ENCODE measurements at regions not wholly inside any gene's neighbourhood (a gene's known extent, or its start where the extent isn't known, plus 50 kb on each side); places are given as distances from the start of the nearest gene placed in this dataset.

- TF ChIP-seq, protein P1, sequence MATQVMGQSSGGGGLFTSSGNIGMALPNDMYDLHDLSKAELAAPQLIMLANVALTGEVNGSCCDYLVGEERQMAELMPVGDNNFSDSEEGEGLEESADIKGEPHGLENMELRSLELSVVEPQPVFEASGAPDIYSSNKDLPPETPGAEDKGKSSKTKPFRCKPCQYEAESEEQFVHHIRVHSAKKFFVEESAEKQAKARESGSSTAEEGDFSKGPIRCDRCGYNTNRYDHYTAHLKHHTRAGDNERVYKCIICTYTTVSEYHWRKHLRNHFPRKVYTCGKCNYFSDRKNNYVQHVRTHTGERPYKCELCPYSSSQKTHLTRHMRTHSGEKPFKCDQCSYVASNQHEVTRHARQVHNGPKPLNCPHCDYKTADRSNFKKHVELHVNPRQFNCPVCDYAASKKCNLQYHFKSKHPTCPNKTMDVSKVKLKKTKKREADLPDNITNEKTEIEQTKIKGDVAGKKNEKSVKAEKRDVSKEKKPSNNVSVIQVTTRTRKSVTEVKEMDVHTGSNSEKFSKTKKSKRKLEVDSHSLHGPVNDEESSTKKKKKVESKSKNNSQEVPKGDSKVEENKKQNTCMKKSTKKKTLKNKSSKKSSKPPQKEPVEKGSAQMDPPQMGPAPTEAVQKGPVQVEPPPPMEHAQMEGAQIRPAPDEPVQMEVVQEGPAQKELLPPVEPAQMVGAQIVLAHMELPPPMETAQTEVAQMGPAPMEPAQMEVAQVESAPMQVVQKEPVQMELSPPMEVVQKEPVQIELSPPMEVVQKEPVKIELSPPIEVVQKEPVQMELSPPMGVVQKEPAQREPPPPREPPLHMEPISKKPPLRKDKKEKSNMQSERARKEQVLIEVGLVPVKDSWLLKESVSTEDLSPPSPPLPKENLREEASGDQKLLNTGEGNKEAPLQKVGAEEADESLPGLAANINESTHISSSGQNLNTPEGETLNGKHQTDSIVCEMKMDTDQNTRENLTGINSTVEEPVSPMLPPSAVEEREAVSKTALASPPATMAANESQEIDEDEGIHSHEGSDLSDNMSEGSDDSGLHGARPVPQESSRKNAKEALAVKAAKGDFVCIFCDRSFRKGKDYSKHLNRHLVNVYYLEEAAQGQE (IDR thresholded peaks at IDR 0.05; ENCODE audit: insufficient read depth in 1 of 2, low read depth in 2 of 2, low read length in 2 of 2): no peak
- TF ChIP-seq SIN3A (IDR thresholded peaks at IDR 0.05; ENCODE audit: borderline replicate concordance, insufficient read depth, low read length) (no peak), POLR2AphosphoS5 (IDR thresholded peaks at IDR 0.05; ENCODE audit: low read depth, low read length) (no peak), FOXP2 (optimal IDR thresholded peaks at IDR 0.05; ENCODE audit: borderline replicate concordance, extremely low read depth, extremely low read length, insufficient read depth) (no peak), TAF1 (IDR thresholded peaks at IDR 0.05; ENCODE audit: borderline replicate concordance, insufficient read depth, low read length) (no peak)
These were observed 431.6 kb downstream of the PTPRU start for GRCh38 chr1:29667951-29668350.

- TF ChIP-seq FOXP2 (optimal IDR thresholded peaks at IDR 0.05; ENCODE audit: borderline replicate concordance, extremely low read depth, extremely low read length, insufficient read depth) (no peak), SIN3A (IDR thresholded peaks at IDR 0.05; ENCODE audit: borderline replicate concordance, insufficient read depth, low read length) (no peak), POLR2AphosphoS5 (IDR thresholded peaks at IDR 0.05; ENCODE audit: low read depth, low read length) (no peak), TAF1 (IDR thresholded peaks at IDR 0.05; ENCODE audit: borderline replicate concordance, insufficient read depth, low read length) (no peak)
- TF ChIP-seq, protein P1 (IDR thresholded peaks at IDR 0.05; ENCODE audit: insufficient read depth in 1 of 2, low read depth in 2 of 2, low read length in 2 of 2): no peak
These were observed 428.4 kb downstream of the PTPRU start for GRCh38 chr1:29664711-29665110.

DNA sequence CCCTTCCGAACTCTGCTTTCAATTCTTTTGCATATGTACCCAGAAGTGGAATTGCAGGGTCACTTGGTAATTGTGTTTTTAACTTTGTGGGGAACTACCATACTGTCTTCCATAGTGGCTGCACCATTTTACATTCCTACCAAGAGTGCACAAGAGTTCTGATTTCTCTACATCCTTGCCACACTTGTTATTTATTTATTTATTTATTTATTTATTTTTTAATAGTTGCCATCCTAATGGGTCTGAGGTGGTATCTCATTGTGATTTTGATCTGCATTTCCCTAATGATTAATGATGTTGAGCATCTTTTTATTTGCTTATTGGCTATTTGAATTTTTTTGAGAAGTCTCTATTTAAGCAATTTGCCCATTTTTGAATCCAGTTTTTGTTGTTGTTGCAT lies 422.4 kb downstream of the PTPRU start:
- TF ChIP-seq SIN3A (IDR thresholded peaks at IDR 0.05; ENCODE audit: borderline replicate concordance, insufficient read depth, low read length) (no peak), TAF1 (IDR thresholded peaks at IDR 0.05; ENCODE audit: borderline replicate concordance, insufficient read depth, low read length) (no peak), FOXP2 (optimal IDR thresholded peaks at IDR 0.05; ENCODE audit: borderline replicate concordance, extremely low read depth, extremely low read length, insufficient read depth) (no peak)

GRCh38 chr1:29657816-29658215 lies 421.5 kb downstream of the PTPRU start:
- TF ChIP-seq, protein P1 (IDR thresholded peaks at IDR 0.05; ENCODE audit: insufficient read depth in 1 of 2, low read depth in 2 of 2, low read length in 2 of 2): no peak
- TF ChIP-seq SIN3A (IDR thresholded peaks at IDR 0.05; ENCODE audit: borderline replicate concordance, insufficient read depth, low read length): no peak
- no peak for TF ChIP-seq POLR2AphosphoS5 (IDR thresholded peaks at IDR 0.05; ENCODE audit: low read depth, low read length)
- TF ChIP-seq FOXP2 (optimal IDR thresholded peaks at IDR 0.05; ENCODE audit: borderline replicate concordance, extremely low read depth, extremely low read length, insufficient read depth): no peak
- TF ChIP-seq TAF1 (IDR thresholded peaks at IDR 0.05; ENCODE audit: borderline replicate concordance, insufficient read depth, low read length): no peak

DNA sequence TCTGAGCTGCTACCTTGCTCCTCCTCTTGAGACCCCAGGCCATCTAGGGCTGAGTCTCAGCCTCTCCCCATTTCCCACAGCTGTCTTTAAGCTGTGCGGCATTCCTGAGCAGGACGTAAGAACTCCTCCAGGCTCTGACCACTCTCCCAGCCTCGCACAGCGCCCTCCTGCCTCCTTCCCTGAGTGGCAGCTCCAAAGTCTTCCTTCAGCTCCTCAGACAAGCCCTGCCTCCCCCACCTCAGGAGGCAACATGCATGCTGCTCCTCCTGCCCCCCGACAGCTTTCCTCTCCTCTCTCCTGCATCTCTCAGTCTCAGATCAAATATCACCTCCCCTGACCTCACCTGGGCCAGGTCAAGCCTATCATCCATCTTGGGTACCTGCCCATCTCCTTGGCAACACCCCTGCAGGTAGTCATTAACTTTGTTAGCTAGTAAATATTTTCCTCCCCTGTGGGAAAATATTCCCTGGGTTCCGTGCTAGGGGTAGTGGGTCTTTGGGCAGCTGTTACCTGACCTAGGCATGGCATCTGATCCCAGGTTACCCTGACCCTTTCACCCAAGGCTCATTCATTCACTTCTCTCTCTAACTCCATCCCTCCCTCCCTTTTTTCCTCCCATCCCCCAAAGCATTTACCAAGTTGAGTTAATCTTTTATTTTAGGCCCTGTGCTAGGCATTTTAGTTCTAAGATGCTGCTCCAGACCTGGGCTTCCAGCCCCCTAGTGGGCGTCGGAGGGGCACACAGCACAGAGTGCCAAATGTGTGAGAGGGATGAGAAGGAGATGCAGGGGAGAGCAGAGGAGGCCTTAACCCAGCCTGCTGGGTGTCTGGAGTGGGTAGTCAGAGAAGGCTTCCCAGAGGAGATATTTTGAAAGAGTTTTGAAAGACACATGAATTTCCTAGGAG lies 419.9 kb downstream of the PTPRU start:
- TF ChIP-seq, protein P1 (IDR thresholded peaks at IDR 0.05; ENCODE audit: insufficient read depth in 1 of 2, low read depth in 2 of 2, low read length in 2 of 2): no peak
- TF ChIP-seq TAF1 (IDR thresholded peaks at IDR 0.05; ENCODE audit: borderline replicate concordance, insufficient read depth, low read length) (no peak), SIN3A (IDR thresholded peaks at IDR 0.05; ENCODE audit: borderline replicate concordance, insufficient read depth, low read length) (no peak), FOXP2 (optimal IDR thresholded peaks at IDR 0.05; ENCODE audit: borderline replicate concordance, extremely low read depth, extremely low read length, insufficient read depth) (no peak), POLR2AphosphoS5 (IDR thresholded peaks at IDR 0.05; ENCODE audit: low read depth, low read length) (no peak)

Measured in PFSK-1 (cell line).